Osteoblast (primary cell): ENCODE measurements at regions not wholly inside any gene's neighbourhood (a gene's known extent, or its start where the extent isn't known, plus 50 kb on each side); places are given as distances from the start of the nearest gene placed in this dataset.
"Not testable (repeated sequence)": the region's sequence is repeated elsewhere in the genome, so short reads cannot be mapped to it uniquely, and the experiment has no call there.

ENCODE experiments used
- DNase-seq: peaks from one replicate; pipeline ENCODE4 v3.0.0; 2011; ENCODE audit warnings: low spot score, mixed read lengths; ENCODE audit not compliant: insufficient read length; ENCODE audit errors: missing footprints
- H2AFZ ChIP-seq: 2 replicates; pipeline ENCODE4 v1.6.0; 2011; ENCODE audit warnings: mild to moderate bottlenecking, low read length
- H3K27ac ChIP-seq: 2 replicates; pipeline ENCODE4 v1.5.1; 2011; ENCODE audit warnings: mild to moderate bottlenecking, low read depth, low read length, moderate library complexity
- H3K27me3 ChIP-seq: 2 replicates; pipeline ENCODE4 v1.6.0; 2012; ENCODE audit warnings: mild to moderate bottlenecking, control low read depth, inconsistent platforms, low read length, moderate library complexity; ENCODE audit not compliant: insufficient read depth
- H3K36me3 ChIP-seq: 2 replicates; pipeline ENCODE4 v1.5.1; 2011; ENCODE audit warnings: mild to moderate bottlenecking, low read length, control low read depth, moderate library complexity; ENCODE audit not compliant: insufficient read depth
- H3K4me1 ChIP-seq: 2 replicates; pipeline ENCODE4 v1.5.1; 2011; ENCODE audit warnings: mild to moderate bottlenecking, low read length, control low read depth, moderate library complexity; ENCODE audit not compliant: insufficient read depth
- H3K4me2 ChIP-seq: 2 replicates; pipeline ENCODE4 v1.6.0; 2011; ENCODE audit warnings: mild to moderate bottlenecking, low read length; ENCODE audit not compliant: insufficient read depth
- H3K4me3 ChIP-seq: fragments of 200-600 bp; sonication (generic); 3 replicates; pipeline ENCODE4 v1.5.1; 2012; ENCODE audit warnings: mild to moderate bottlenecking, low read length, inconsistent platforms; ENCODE audit not compliant: insufficient read depth
- H3K79me2 ChIP-seq: 2 replicates; pipeline ENCODE4 v1.6.0; 2012; ENCODE audit warnings: mild to moderate bottlenecking, low read length, control low read depth, inconsistent platforms; ENCODE audit not compliant: insufficient read depth
- H3K9me3 ChIP-seq: 2 replicates; pipeline ENCODE4 v1.5.1; 2011; ENCODE audit warnings: low read depth, low read length, control low read depth
- H4K20me1 ChIP-seq: 2 replicates; pipeline ENCODE4 v1.6.0; 2012; ENCODE audit warnings: mild to moderate bottlenecking, low read length, control low read depth; ENCODE audit not compliant: insufficient read depth
- CTCF ChIP-seq: IDR thresholded peaks from 2 replicates; pipeline ENCODE4 v1.5.1; 2011; ENCODE audit warnings: mild to moderate bottlenecking, low read depth, low read length, moderate library complexity; ENCODE audit errors: extremely low read depth

- Histone ChIP-seq H3K9me3 (no peaks in the 10 kb centered on the region), H2AFZ (no peak overlapping the region), H3K27me3 (no peaks in the 10 kb centered on the region), H3K27ac (no peak overlapping the region), H3K79me2 (no peaks in the 10 kb centered on the region), H4K20me1 (no peaks in the 10 kb centered on the region), H3K4me3 (no peak overlapping the region), H3K4me2 (no peak overlapping the region), H3K4me1 (no peaks in the 10 kb centered on the region), H3K36me3 (no peaks in the 10 kb centered on the region)
- DNase-seq = no peak
- no peak for TF ChIP-seq CTCF
Measured at GRCh38 chr3:176262071-176262470, 935.2 kb downstream of the TBL1XR1 start.

- H2AFZ ChIP-seq = no peak overlapping the region
- DNase-seq = no peak
- H3K4me3 ChIP-seq = no peak overlapping the region
- H3K27ac ChIP-seq = no peak overlapping the region
- no peaks in the 10 kb centered on the region for H3K36me3 ChIP-seq
- H3K79me2 ChIP-seq = no peaks in the 10 kb centered on the region
- no peaks in the 10 kb centered on the region for H3K4me1 ChIP-seq
- no peaks in the 10 kb centered on the region for H3K9me3 ChIP-seq
- H3K4me2 ChIP-seq = no peak overlapping the region
- TF ChIP-seq CTCF = no peak
- no peaks in the 10 kb centered on the region for H4K20me1 ChIP-seq
- H3K27me3 ChIP-seq = no peaks in the 10 kb centered on the region
Measured at GRCh38 chr3:176247191-176247590, 950.1 kb downstream of the TBL1XR1 start.

- Histone ChIP-seq H3K27me3 (no peaks in the 10 kb centered on the region), H3K4me1 (no peaks in the 10 kb centered on the region), H4K20me1 (no peaks in the 10 kb centered on the region), H3K4me3 (no peak overlapping the region), H2AFZ (no peak overlapping the region), H3K79me2 (no peaks in the 10 kb centered on the region), H3K9me3 (no peaks in the 10 kb centered on the region), H3K36me3 (no peaks in the 10 kb centered on the region), H3K4me2 (no peak overlapping the region), H3K27ac (no peak overlapping the region)
- no peak for DNase-seq
- no peak for TF ChIP-seq CTCF
Measured at GRCh38 chr3:176219970-176220369, 977.3 kb downstream of the TBL1XR1 start.

- H3K27ac ChIP-seq = no peak overlapping the region
- H2AFZ ChIP-seq = no peak overlapping the region
- no peak overlapping the region for H3K4me3 ChIP-seq
- no peak overlapping the region for H3K4me2 ChIP-seq
- H3K79me2 ChIP-seq = no peaks in the 10 kb centered on the region
- H3K4me1 ChIP-seq = no peaks in the 10 kb centered on the region
- no peaks in the 10 kb centered on the region for H3K27me3 ChIP-seq
- no peaks in the 10 kb centered on the region for H4K20me1 ChIP-seq
- no peaks in the 10 kb centered on the region for H3K9me3 ChIP-seq
- TF ChIP-seq CTCF = no peak
- H3K36me3 ChIP-seq = no peaks in the 10 kb centered on the region
- DNase-seq = no peak
Measured at GRCh38 chr3:176214758-176215157, 982.5 kb downstream of the TBL1XR1 start.

DNA sequence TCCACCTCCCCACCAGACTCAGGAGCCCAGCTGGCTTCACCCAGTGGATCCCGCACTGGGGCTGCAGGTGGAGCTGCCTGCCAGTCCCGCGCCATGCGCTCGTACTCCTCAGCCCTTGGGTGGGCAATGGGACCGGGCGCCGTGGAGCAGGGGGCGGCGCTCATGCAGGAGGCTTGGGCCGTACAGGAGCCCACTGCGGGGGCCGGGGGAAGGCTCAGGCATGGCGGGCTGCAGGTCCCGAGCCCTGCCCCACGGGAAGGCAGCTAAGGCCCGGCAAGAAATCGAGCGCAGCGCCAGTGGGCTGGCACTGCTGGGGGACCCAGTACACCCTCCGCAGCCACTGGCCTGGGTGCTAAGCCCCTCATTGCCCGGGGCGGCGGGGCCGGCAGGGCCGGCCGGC, 984.0 kb downstream of the TBL1XR1 start:
- H3K4me3 ChIP-seq, H3K9me3 ChIP-seq, H3K27ac ChIP-seq, H2AFZ ChIP-seq, H3K27me3 ChIP-seq, H4K20me1 ChIP-seq, H3K79me2 ChIP-seq, H3K4me2 ChIP-seq, H3K4me1 ChIP-seq, H3K36me3 ChIP-seq, DNase-seq: not testable (repeated sequence)
